Liver (tissue), 3 donors: ENCODE measurements at regions not wholly inside any gene's neighbourhood (a gene's known extent, or its start where the extent isn't known, plus 50 kb on each side); places are given as distances from the start of the nearest gene placed in this dataset.

Experiments used
- EGR1 ChIP-seq, 2 donors: IDR thresholded peaks; 2 replicates each; pipeline ENCODE4 v1.6.1; 2016 to 2018; ENCODE audit warnings: antibody characterized with exemption in 2 of 2, low read depth in 2 of 2
- JUND ChIP-seq, 2 donors: IDR thresholded peaks; 2 replicates each; pipeline ENCODE4 v1.6.1; 2016; ENCODE audit warnings: antibody characterized with exemption in 2 of 2
- RAD21 ChIP-seq, 2 donors: IDR thresholded peaks; 2 replicates each; pipeline ENCODE4 v1.6.1; 2016; ENCODE audit warnings: antibody characterized with exemption in 2 of 2, mild to moderate bottlenecking in 2 of 2
- REST ChIP-seq: IDR thresholded peaks from 2 replicates; pipeline ENCODE4 v1.6.1; 2016; ENCODE audit warnings: antibody characterized with exemption, mild to moderate bottlenecking
- TAF1 ChIP-seq: conservative IDR thresholded peaks from 2 replicates; pipeline ENCODE4 v1.6.1; 2016; ENCODE audit warnings: antibody characterized with exemption, mild to moderate bottlenecking
- YY1 ChIP-seq: IDR thresholded peaks from 2 replicates; pipeline ENCODE4 v1.6.1; 2016; ENCODE audit warnings: antibody characterized with exemption, mild to moderate bottlenecking
- TF ChIP-seq, protein P1 (sequence below): fragments of 150-350 bp; IDR thresholded peaks from 2 replicates; pipeline ENCODE4 v1.5.1; 2017; ENCODE audit warnings: improper control_type of control experiment, low read depth, low read length; ENCODE audit not compliant: missing input control
- TF ChIP-seq, protein P2 (sequence below): IDR thresholded peaks from 2 replicates; pipeline ENCODE4 v1.6.1; 2016; ENCODE audit warnings: antibody characterized with exemption
- TF ChIP-seq, protein P3 (sequence below): IDR thresholded peaks from 2 replicates; pipeline ENCODE4 v1.6.1; 2016; ENCODE audit warnings: antibody characterized with exemption
- donor health status: healthy.
- donor health status: healthy.

GRCh38 chr12:127143020-127143419 is 1124.0 kb upstream of the TMEM132C start:
- TF ChIP-seq JUND (IDR thresholded peaks at IDR 0.05) = no peak
- TF ChIP-seq, protein P1, sequence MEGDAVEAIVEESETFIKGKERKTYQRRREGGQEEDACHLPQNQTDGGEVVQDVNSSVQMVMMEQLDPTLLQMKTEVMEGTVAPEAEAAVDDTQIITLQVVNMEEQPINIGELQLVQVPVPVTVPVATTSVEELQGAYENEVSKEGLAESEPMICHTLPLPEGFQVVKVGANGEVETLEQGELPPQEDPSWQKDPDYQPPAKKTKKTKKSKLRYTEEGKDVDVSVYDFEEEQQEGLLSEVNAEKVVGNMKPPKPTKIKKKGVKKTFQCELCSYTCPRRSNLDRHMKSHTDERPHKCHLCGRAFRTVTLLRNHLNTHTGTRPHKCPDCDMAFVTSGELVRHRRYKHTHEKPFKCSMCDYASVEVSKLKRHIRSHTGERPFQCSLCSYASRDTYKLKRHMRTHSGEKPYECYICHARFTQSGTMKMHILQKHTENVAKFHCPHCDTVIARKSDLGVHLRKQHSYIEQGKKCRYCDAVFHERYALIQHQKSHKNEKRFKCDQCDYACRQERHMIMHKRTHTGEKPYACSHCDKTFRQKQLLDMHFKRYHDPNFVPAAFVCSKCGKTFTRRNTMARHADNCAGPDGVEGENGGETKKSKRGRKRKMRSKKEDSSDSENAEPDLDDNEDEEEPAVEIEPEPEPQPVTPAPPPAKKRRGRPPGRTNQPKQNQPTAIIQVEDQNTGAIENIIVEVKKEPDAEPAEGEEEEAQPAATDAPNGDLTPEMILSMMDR = no peak
- no peak for TF ChIP-seq TAF1
- TF ChIP-seq, protein P2, sequence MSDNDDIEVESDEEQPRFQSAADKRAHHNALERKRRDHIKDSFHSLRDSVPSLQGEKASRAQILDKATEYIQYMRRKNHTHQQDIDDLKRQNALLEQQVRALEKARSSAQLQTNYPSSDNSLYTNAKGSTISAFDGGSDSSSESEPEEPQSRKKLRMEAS = no peak
- no peak for TF ChIP-seq RAD21 (IDR thresholded peaks at IDR 0.05)
- TF ChIP-seq EGR1 (IDR thresholded peaks at IDR 0.05; ENCODE audit: low read depth in 2 of 2) = no peak
- TF ChIP-seq YY1 = no peak
- TF ChIP-seq, protein P3, sequence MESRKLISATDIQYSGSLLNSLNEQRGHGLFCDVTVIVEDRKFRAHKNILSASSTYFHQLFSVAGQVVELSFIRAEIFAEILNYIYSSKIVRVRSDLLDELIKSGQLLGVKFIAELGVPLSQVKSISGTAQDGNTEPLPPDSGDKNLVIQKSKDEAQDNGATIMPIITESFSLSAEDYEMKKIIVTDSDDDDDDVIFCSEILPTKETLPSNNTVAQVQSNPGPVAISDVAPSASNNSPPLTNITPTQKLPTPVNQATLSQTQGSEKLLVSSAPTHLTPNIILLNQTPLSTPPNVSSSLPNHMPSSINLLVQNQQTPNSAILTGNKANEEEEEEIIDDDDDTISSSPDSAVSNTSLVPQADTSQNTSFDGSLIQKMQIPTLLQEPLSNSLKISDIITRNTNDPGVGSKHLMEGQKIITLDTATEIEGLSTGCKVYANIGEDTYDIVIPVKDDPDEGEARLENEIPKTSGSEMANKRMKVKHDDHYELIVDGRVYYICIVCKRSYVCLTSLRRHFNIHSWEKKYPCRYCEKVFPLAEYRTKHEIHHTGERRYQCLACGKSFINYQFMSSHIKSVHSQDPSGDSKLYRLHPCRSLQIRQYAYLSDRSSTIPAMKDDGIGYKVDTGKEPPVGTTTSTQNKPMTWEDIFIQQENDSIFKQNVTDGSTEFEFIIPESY = no peak
- no peak for TF ChIP-seq REST
